Activated T-helper 17 cell treated with anti-CD3 and anti-CD28 coated beads, Interleukin-2, amount 50 U/mL, for 72 hours (primary cell): ENCODE measurements at regions not wholly inside any gene's neighbourhood (a gene's known extent, or its start where the extent isn't known, plus 50 kb on each side); places are given as distances from the start of the nearest gene placed in this dataset.

ENCODE experiments used
- ATAC-seq: fragments of 150-1000 bp; cut with Tn5 transposase; replicated peaks from 2 replicates; pipeline ENCODE4 v1.10.0; 2021; ENCODE audit warnings: mild to moderate bottlenecking, moderate library complexity
- H3K27ac Mint-ChIP-seq: one replicate; pipeline ENCODE4 v1.8.0; 2022; ENCODE audit warnings: mixed read lengths
- H3K27me3 Mint-ChIP-seq: one replicate; pipeline ENCODE4 v1.8.0; 2022; ENCODE audit warnings: mixed read lengths
- H3K36me3 Mint-ChIP-seq: one replicate; pipeline ENCODE4 v1.8.0; 2022; ENCODE audit warnings: low read depth, mild to moderate bottlenecking, mixed read lengths
- H3K4me1 Mint-ChIP-seq: one replicate; pipeline ENCODE4 v1.8.0; 2022; ENCODE audit warnings: mixed read lengths
- H3K4me3 Mint-ChIP-seq: one replicate; pipeline ENCODE4 v1.8.0; 2022; ENCODE audit warnings: mild to moderate bottlenecking, mixed read lengths
- H3K9me3 Mint-ChIP-seq: one replicate; pipeline ENCODE4 v1.8.0; 2022; ENCODE audit warnings: mixed read lengths

DNA sequence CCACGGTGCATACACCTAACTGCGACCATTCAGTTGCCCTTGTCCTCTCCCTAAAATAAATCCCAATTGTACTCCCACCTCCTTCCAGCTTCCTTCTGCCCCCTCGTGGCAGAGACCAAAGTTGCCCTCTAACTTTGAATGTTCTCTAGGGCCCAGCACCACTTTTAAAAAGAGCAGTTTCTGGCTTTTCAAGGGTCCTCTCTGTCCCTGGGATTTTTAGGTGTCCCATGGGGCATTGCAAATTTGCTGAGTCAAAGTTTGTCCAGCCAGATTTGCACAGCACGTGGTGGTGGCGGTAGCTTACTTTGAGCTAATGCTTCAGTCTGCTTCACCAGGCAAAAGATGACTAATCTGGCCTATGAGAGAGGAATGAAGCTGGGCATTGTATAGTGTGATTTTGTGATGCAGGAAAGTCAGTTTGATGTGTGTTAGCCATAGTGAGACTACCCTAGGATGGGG, 100.2 kb downstream of the PERP start:
- no peak overlapping the region for H3K4me3 Mint-ChIP-seq
- no peak overlapping the region for H3K27ac Mint-ChIP-seq
- peak; percentile 34 for ATAC-seq
- no peaks in the 10 kb centered on the region for H3K9me3 Mint-ChIP-seq
- H3K27me3 Mint-ChIP-seq: no peaks in the 10 kb centered on the region
- H3K4me1 Mint-ChIP-seq: no peaks in the 10 kb centered on the region
- no peaks in the 10 kb centered on the region for H3K36me3 Mint-ChIP-seq

DNA sequence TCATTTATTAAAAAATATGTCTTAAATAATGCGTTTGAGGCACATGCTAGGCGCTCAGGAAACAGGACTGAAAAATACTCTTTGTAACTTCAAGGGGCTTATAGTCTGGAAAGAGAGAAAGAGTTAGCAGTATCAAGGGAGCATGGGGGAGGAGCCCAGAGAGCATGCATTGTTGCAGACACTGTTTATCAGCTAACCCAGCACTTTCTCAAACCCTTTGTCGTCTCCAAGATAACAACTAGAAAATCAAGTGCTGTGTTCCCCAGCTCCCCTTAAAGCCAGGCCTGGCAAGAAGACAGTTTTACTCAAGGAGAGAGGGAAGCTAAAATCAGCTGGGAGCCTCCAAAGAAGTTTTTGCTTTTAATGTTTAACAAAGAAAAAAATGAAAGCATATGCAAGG, 98.4 kb downstream of the PERP start:
- no peak overlapping the region for H3K27ac Mint-ChIP-seq
- no peak overlapping the region for H3K4me3 Mint-ChIP-seq
- no peak for ATAC-seq
- no peaks in the 10 kb centered on the region for H3K27me3 Mint-ChIP-seq
- H3K36me3 Mint-ChIP-seq: no peaks in the 10 kb centered on the region
- no peaks in the 10 kb centered on the region for H3K9me3 Mint-ChIP-seq
- no peaks in the 10 kb centered on the region for H3K4me1 Mint-ChIP-seq

DNA sequence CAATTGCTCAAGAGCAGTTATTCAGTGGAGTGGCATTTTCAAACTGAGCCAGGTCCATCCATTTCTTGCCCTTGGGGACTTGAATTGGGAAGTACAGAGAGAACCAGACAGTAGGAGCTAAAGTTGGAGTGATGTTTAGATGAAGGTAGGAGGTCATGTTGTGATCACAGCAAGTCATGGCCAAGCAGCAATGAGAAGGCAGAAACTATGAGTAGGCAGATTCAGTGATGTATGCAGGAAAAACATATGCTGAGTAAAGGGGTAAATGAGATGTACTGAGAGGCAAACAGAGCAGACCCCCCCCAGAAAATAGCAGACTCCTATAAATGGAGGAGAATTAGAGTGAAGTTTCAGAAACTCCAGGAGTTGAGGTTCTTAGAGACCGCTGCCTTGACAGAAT, 95.8 kb downstream of the PERP start:
- no peak overlapping the region for H3K4me3 Mint-ChIP-seq
- no peaks in the 10 kb centered on the region for H3K4me1 Mint-ChIP-seq
- H3K27me3 Mint-ChIP-seq: peaks cover under 1% of the 10 kb centered on the region
- no peaks in the 10 kb centered on the region for H3K9me3 Mint-ChIP-seq
- no peaks in the 10 kb centered on the region for H3K36me3 Mint-ChIP-seq
- H3K27ac Mint-ChIP-seq: no peak overlapping the region
- ATAC-seq: no peak

DNA sequence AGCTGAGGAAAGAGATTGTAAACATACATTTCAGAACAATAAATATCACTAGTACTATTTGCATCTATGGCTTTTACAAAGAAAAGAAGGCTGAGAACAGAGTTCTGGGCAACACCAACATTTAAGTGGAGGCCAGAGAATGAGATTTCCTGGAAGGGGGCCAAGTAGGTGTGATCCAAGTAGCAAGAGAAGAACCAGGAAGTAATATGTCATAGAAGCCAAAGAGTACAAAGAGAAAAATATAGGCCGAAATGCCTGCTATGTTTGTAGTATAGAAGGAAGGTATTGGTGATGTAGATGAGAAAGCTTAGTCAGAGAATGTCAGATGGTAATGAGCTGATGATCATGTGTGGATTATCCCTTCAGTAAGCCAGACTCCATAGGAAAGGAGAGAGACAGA, 94.5 kb downstream of the PERP start:
- Mint-ChIP-seq H3K4me3 (no peak overlapping the region), H3K9me3 (no peaks in the 10 kb centered on the region), H3K27me3 (peaks cover 7% of the 10 kb centered on the region), H3K36me3 (no peaks in the 10 kb centered on the region), H3K27ac (no peak overlapping the region), H3K4me1 (no peaks in the 10 kb centered on the region)
- no peak for ATAC-seq

DNA sequence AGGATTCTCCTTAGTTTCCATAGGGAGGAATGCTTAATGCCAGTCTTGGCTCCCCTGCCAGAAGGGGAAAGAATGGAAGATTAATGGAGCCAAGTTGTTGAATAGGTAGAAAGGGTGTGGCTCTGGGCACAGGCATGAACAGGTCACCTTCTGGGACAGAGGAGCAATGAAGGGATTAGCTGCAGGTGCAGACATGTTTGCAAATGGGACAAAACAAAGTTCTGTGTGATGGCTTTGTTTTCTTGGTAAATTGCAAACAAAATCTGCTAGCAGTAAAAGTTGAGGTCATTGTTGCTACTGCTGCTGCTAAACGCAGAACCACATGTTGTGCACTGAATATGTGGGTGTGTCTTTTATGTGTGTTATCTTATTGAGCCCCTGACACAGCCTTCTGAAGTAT, 93.3 kb downstream of the PERP start:
- Mint-ChIP-seq H3K27ac (no peak overlapping the region), H3K4me1 (no peaks in the 10 kb centered on the region), H3K36me3 (no peaks in the 10 kb centered on the region), H3K4me3 (no peak overlapping the region), H3K9me3 (no peaks in the 10 kb centered on the region), H3K27me3 (peaks cover 7% of the 10 kb centered on the region)
- no peak for ATAC-seq

DNA sequence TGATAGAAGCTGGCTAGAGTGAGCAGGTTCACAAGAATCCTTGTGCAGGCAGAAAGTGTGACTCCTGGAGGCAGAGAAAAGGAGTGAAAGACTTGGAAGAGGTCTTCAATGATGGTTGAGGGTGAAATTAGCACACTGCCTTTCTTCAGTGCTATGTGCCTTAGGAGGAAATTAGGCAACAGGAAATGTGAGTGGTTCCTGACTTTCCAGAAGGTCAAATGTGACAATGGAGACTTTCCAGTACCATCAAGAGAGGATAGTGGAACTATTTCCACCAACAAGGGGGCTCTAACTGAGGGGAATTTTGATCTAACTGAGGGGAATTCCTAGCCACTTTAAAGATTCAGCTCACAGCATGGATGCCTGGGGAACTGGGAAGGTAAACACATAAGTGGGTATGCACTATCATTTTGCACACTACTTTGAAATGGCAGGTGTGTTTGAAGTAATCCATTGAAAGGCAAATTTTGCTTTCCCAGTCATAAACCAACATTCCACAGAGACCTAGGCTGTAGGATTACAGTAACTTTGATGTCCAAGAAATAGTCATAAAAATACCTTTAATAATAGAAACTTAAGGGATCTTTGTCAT, 90.0 kb downstream of the PERP start:
- no peak for ATAC-seq
- Mint-ChIP-seq H3K4me1 (no peaks in the 10 kb centered on the region), H3K27me3 (peaks cover 15% of the 10 kb centered on the region), H3K27ac (no peak overlapping the region), H3K36me3 (no peaks in the 10 kb centered on the region), H3K9me3 (no peaks in the 10 kb centered on the region), H3K4me3 (no peak overlapping the region)

DNA sequence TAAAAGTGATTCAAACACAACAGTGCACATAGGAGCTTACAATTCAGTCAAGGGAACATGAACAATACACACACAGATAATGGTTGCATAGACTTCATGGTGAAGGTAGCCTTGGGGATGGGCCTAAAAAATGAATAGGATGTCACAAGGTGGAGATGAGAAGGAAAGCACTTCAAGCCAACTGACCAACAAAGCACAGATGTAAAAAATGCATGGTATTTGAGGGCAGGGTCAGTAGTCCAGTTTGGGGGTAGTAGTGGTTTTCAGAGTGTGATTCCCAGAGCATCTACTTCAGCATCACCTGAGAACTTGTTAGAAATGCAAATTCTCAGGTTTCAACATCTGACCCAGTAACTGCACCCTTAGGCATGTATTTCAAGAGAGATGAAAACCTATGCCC, 88.9 kb downstream of the PERP start:
- H3K36me3 Mint-ChIP-seq: no peaks in the 10 kb centered on the region
- ATAC-seq: no peak
- H3K27me3 Mint-ChIP-seq: peaks cover 15% of the 10 kb centered on the region
- H3K27ac Mint-ChIP-seq: no peak overlapping the region
- no peaks in the 10 kb centered on the region for H3K9me3 Mint-ChIP-seq
- H3K4me1 Mint-ChIP-seq: no peaks in the 10 kb centered on the region
- no peak overlapping the region for H3K4me3 Mint-ChIP-seq

DNA sequence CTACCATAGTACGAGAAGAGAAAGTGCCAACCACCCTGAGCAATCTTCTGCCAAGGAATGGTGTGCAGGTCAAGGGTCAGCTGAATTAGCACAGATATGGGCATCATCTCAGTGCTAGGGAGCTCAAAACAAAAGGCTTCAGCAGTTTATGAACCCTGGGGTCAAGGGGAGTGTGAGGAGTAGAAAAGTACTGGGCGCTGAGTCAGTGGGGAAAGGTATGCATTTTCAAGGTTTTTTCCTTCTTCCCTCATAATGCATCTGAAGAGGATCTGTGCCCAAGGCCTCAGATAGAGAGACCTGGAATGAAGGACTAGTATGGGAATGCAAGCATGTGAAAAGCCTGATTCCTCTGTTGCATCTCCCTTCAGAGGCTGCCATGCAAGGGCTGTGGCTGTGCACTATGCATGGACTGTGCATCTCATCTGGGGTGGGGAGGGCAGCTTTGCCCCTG, 81.7 kb downstream of the PERP start:
- Mint-ChIP-seq H3K4me1 (no peaks in the 10 kb centered on the region), H3K36me3 (no peaks in the 10 kb centered on the region), H3K4me3 (no peak overlapping the region), H3K27ac (no peak overlapping the region), H3K9me3 (no peaks in the 10 kb centered on the region), H3K27me3 (peaks cover 18% of the 10 kb centered on the region)
- no peak for ATAC-seq

DNA sequence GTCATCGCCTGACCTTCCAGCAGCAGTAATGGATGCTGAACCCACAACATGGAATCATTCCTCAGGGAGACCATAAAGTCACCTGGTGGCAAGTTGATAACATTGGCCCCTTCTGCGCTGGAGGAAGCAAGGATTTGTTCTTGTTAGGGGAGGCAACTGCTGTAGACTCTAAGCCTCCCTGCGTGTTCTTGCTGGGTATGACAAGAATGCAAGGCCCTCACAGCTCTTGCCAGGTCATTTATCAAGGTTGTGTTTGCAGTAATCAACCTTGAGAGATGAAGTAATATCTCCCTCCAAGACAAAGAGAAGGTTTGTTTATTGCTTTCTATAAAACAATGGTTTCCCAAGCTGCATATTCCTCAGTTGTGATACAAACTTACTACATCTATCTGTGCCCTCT, 80.9 kb downstream of the PERP start:
- H3K27me3 Mint-ChIP-seq: peaks cover 13% of the 10 kb centered on the region
- no peaks in the 10 kb centered on the region for H3K4me1 Mint-ChIP-seq
- no peaks in the 10 kb centered on the region for H3K9me3 Mint-ChIP-seq
- no peak for ATAC-seq
- no peak overlapping the region for H3K27ac Mint-ChIP-seq
- no peak overlapping the region for H3K4me3 Mint-ChIP-seq
- H3K36me3 Mint-ChIP-seq: no peaks in the 10 kb centered on the region

DNA sequence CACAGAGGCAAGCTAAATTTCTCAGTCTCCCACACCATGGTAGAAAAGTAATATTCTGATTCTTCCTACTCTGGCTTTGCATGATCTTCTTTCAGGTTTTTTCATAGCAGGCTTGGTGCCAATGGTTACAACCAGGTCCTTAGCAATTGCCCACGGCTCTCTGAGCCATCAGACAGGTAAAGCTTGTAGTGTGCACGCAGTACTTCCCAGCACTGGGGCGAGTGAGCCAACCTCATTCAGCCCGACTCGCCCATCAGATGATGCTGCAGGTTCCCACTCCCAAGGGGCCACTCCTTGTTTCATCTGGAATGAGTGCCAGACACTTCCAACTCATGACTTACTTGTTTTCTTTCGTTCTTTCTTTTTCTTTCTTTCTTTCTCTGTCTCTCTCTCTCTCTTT, 78.3 kb downstream of the PERP start:
- peaks cover 16% of the 10 kb centered on the region for H3K27me3 Mint-ChIP-seq
- H3K36me3 Mint-ChIP-seq: no peaks in the 10 kb centered on the region
- no peak overlapping the region for H3K27ac Mint-ChIP-seq
- no peaks in the 10 kb centered on the region for H3K4me1 Mint-ChIP-seq
- H3K4me3 Mint-ChIP-seq: no peak overlapping the region
- ATAC-seq: no peak
- H3K9me3 Mint-ChIP-seq: no peaks in the 10 kb centered on the region

DNA sequence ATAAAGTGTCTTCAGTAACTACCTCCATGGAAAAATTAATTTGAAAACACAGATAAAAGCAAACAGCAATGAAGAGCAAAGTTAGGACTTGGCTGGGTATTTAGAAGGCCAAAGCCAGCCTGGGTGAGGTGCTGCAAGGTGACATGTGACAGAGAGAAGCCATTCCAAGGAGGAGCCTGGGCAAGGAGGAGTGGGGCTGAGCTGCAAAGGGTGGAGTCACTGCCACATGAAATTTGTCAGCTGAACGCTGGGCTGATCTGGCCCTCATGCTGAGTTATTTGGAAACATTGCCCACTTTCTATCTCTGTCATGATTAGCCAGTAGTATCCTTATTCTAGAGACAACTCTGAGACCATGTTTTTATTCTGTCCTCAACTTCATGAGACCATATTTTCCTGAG, 76.3 kb downstream of the PERP start:
- H3K9me3 Mint-ChIP-seq: no peaks in the 10 kb centered on the region
- H3K27ac Mint-ChIP-seq: no peak overlapping the region
- peaks cover 16% of the 10 kb centered on the region for H3K27me3 Mint-ChIP-seq
- no peak overlapping the region for H3K4me3 Mint-ChIP-seq
- H3K36me3 Mint-ChIP-seq: no peaks in the 10 kb centered on the region
- ATAC-seq: peak; percentile 38
- no peaks in the 10 kb centered on the region for H3K4me1 Mint-ChIP-seq

DNA sequence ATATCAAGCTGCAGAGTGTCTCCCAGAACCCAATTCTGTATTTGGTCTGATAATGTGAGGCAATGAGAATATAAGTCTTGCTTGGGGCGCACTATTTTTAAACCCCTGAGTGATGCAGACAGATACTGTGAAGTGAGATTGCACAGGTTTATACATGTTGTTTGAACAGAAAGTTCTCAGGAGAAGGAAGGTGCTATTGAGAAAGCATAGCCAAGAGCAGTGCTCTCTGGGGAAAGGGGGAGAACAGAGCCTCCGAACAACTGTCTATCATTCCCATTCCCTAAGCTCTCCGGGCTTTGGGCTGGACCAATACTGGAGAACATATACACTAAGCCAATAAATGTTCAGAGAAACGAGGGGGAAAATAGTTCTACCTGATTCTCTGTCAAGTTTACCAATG, 75.8 kb downstream of the PERP start:
- Mint-ChIP-seq H3K36me3 (no peaks in the 10 kb centered on the region), H3K4me1 (no peaks in the 10 kb centered on the region), H3K4me3 (no peak overlapping the region), H3K27ac (no peak overlapping the region), H3K27me3 (peaks cover 16% of the 10 kb centered on the region), H3K9me3 (no peaks in the 10 kb centered on the region)
- no peak for ATAC-seq

DNA sequence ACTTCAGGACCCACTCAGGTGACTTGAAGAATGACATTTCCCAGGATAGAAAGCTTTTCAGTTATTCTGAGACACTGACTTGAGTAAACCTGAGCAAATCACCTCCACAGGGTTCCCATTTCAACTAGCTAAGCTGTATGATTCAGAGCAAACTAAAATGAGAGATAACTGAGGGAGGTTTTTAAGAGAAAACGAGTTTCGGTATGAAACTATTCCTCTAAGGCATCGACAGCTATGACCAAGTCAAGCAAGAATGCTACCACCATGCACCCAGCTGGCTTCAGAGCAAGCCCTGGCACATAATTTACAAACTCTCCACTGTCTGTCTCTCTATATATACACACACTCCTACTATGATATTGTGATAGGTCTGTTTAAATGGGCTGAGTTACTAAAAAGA, 75.4 kb downstream of the PERP start:
- peak; percentile 64 for ATAC-seq
- Mint-ChIP-seq H3K4me3 (no peak overlapping the region), H3K27ac (no peak overlapping the region), H3K9me3 (no peaks in the 10 kb centered on the region), H3K36me3 (no peaks in the 10 kb centered on the region), H3K27me3 (peaks cover 16% of the 10 kb centered on the region), H3K4me1 (no peaks in the 10 kb centered on the region)

DNA sequence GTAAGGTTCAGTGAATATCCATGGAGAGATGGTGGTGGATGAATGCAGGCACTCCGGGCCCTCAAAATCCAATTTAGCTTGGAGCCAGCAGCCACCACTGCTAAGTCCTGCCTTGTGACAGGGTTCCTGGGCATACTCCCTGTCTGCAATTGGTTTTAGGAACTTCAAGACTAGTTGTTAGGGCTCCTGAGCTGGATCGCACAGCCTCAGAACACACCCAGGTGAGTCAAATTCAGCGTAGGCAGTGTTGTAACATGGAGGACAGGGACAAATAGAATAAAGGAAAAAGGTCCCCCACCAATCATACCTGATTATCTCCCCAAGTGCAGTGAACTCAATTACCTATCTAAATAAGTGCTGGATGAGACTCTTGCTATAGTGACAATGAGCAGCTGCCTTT, 74.6 kb downstream of the PERP start:
- Mint-ChIP-seq H3K4me1 (no peaks in the 10 kb centered on the region), H3K4me3 (no peak overlapping the region), H3K9me3 (no peaks in the 10 kb centered on the region), H3K27ac (no peak overlapping the region), H3K27me3 (peaks cover 16% of the 10 kb centered on the region), H3K36me3 (no peaks in the 10 kb centered on the region)
- no peak for ATAC-seq

DNA sequence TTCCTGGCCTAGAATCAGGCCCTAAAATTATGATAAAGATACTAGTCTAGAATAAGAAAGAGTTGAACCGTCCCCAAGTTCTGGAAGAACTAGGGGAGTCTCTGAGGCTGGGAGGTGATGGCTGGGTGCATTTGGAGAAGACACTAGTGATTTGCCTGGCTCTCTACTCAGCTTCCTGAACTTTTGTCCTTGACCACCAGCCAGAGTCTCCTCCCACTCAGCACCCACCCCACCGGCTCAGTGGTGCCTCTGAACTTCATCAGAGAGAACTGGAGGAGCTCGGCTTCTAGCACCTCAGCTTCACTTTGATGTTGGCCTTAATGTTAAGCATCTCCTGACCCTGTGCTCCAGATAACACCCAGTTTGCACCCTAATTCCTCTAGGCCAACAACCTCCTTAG, 73.0 kb downstream of the PERP start:
- ATAC-seq: no peak
- H3K27ac Mint-ChIP-seq: no peak overlapping the region
- no peak overlapping the region for H3K4me3 Mint-ChIP-seq
- no peaks in the 10 kb centered on the region for H3K36me3 Mint-ChIP-seq
- H3K4me1 Mint-ChIP-seq: no peaks in the 10 kb centered on the region
- no peaks in the 10 kb centered on the region for H3K9me3 Mint-ChIP-seq
- peaks cover 3% of the 10 kb centered on the region for H3K27me3 Mint-ChIP-seq

DNA sequence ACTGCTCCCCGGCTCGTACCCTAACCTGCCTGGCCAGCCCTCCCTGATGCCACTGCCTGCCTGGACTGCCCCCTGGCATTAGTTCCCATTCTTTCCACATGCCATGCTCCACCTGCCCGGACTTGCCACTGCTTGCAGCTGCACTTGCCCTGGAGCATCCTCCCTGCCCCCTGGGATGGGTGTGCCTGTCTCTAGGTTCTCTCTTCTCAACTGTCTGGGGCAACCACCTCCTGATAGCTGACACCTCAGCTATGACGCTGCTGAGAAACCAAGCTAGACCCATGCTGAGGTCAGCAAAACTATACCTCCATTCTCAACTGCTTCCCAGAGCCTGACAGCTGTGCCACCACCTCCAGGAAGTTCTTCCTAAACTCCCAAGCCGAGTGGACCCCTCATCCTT, 72.1 kb downstream of the PERP start:
- Mint-ChIP-seq H3K36me3 (no peaks in the 10 kb centered on the region), H3K4me3 (no peak overlapping the region), H3K9me3 (no peaks in the 10 kb centered on the region), H3K27me3 (peaks cover 3% of the 10 kb centered on the region), H3K4me1 (no peaks in the 10 kb centered on the region), H3K27ac (no peak overlapping the region)
- ATAC-seq: no peak
